A673 (cell line): ENCODE measurements at regions not wholly inside any gene's neighbourhood (a gene's known extent, or its start where the extent isn't known, plus 50 kb on each side); places are given as distances from the start of the nearest gene placed in this dataset.

Experiments used
- BruUV-seq: library from RNA; stranded (reverse); fragments of 400-500 nt; replicated peaks from 2 replicates; lab custom pipeline; 2021; lab: Mats Ljungman, UMichigan
- CTCF ChIA-PET: fragments of 300-600 bp; sonication (Branson Sonifier 250); formaldehyde crosslinking; loops from one replicate; lab custom pipeline; 2022; ENCODE audit warnings: antibody characterized with exemption; lab: Charles Lee
- POLR2A ChIA-PET: fragments of 300-600 bp; sonication (Branson Sonifier 250); formaldehyde crosslinking; loops from one replicate; lab custom pipeline; 2022; ENCODE audit warnings: antibody characterized with exemption; ENCODE audit not compliant: low non-redundant PET; lab: Charles Lee
- DNase-seq: peaks from one replicate; pipeline ENCODE4 v3.0.0-alpha.2; 2015; ENCODE audit warnings: low spot score
- H3K27ac ChIP-seq: fragments of 200-600 bp; sonication (generic); 2 replicates; pipeline ENCODE4 v1.5.1; 2016; ENCODE audit warnings: mixed run types, low read depth, mild to moderate bottlenecking, mixed read lengths, antibody characterized with exemption, low read length; ENCODE audit not compliant: poor library complexity, severe bottlenecking
- H3K27me3 ChIP-seq: fragments of 200-600 bp; sonication (generic); replicated peaks from 2 replicates; pipeline ENCODE4 v1.6.1; 2017; ENCODE audit warnings: mixed run types, low read depth, mild to moderate bottlenecking, mixed read lengths, antibody characterized with exemption, low read length; ENCODE audit not compliant: insufficient read depth, poor library complexity
- H3K36me3 ChIP-seq: fragments of 200-600 bp; sonication (generic); 2 replicates; pipeline ENCODE4 v1.6.1; 2016; ENCODE audit warnings: mixed run types, mild to moderate bottlenecking, mixed read lengths, antibody characterized with exemption, low read length; ENCODE audit not compliant: insufficient read depth, poor library complexity, severe bottlenecking
- H3K4me1 ChIP-seq: fragments of 200-600 bp; sonication (generic); 2 replicates; pipeline ENCODE4 v1.6.1; 2017; ENCODE audit warnings: mixed run types, mild to moderate bottlenecking, mixed read lengths, antibody characterized with exemption, low read length; ENCODE audit not compliant: insufficient read depth, poor library complexity, severe bottlenecking
- H3K4me3 ChIP-seq: fragments of 200-600 bp; sonication (generic); 2 replicates; pipeline ENCODE4 v1.5.1; 2016; ENCODE audit warnings: low read depth, mixed run types, mild to moderate bottlenecking, mixed read lengths, low read length; ENCODE audit not compliant: poor library complexity, severe bottlenecking
- H3K9me3 ChIP-seq: fragments of 200-600 bp; sonication (generic); 2 replicates; pipeline ENCODE4 v1.6.1; 2016; ENCODE audit warnings: mixed run types, low read depth, mild to moderate bottlenecking, mixed read lengths, antibody characterized with exemption, low read length; ENCODE audit not compliant: poor library complexity, severe bottlenecking
- CTCF ChIP-seq: fragments of 300-800, 200-600 bp; sonication (generic); conservative IDR thresholded peaks from 2 replicates; pipeline ENCODE4 v1.5.1; 2017; ENCODE audit warnings: low read depth, mild to moderate bottlenecking, antibody characterized with exemption, low read length, moderate library complexity, mixed read lengths
- EZH2 ChIP-seq: fragments of 200-600 bp; sonication (generic); IDR thresholded peaks from 2 replicates; pipeline ENCODE4 v1.6.1; 2017; ENCODE audit warnings: borderline replicate concordance, low read depth, mild to moderate bottlenecking, mixed read lengths, antibody characterized with exemption, low read length; ENCODE audit not compliant: poor library complexity, severe bottlenecking
- intact Hi-C: fragments of 100-400 bp; cut with micrococcal nuclease; formaldehyde crosslinking; loops from one replicate; pipeline ENCODE4 v1.10.0; 2022; ENCODE audit not compliant: unreplicated experiment

- ChIA-PET CTCF (no interaction called here), POLR2A (no interaction called here)
- Histone ChIP-seq H3K9me3 (no peaks in the 10 kb centered on the region), H3K4me1 (no peaks in the 10 kb centered on the region), H3K36me3 (no peaks in the 10 kb centered on the region), H3K27ac (no peak overlapping the region), H3K4me3 (no peak overlapping the region), H3K27me3 (peaks cover 24% of the 10 kb centered on the region)
- no peak for DNase-seq
- BruUV-seq, result no TSS peak
- TF ChIP-seq CTCF (no peak), EZH2 (no peak)
- intact Hi-C loops, result no loop called here
Observed at GRCh38 chr22:49278340-49278739, 549.3 kb downstream of the BRD1 start.

- CTCF ChIA-PET, result no interaction called here
Observed at GRCh38 chr22:49276567-49276966, 551.1 kb downstream of the BRD1 start.

GRCh38 chr22:49274754-49275380 is 552.8 kb downstream of the BRD1 start:
- H3K27ac ChIP-seq, result no peak overlapping the region
- H3K4me3 ChIP-seq, result no peak overlapping the region
- BruUV-seq, result no TSS peak
- DNase-seq, result no peak
- H3K27me3 ChIP-seq, result peaks cover under 1% of the 10 kb centered on the region
- H3K9me3 ChIP-seq, result no peaks in the 10 kb centered on the region
- intact Hi-C loops, result no loop called here
- no peaks in the 10 kb centered on the region for H3K4me1 ChIP-seq
- POLR2A ChIA-PET, result no interaction called here
- H3K36me3 ChIP-seq, result no peaks in the 10 kb centered on the region
- no peak for TF ChIP-seq CTCF
- no peak for TF ChIP-seq EZH2
- CTCF ChIA-PET, result no interaction called here

More at GRCh38 chr22:49276567-49276966, 551.1 kb downstream of the BRD1 start:
- intact Hi-C loops, result no loop called here
- no TSS peak for BruUV-seq
- Histone ChIP-seq H3K4me1 (no peaks in the 10 kb centered on the region), H3K36me3 (no peaks in the 10 kb centered on the region), H3K4me3 (no peak overlapping the region), H3K27me3 (peaks cover 15% of the 10 kb centered on the region), H3K27ac (no peak overlapping the region), H3K9me3 (no peaks in the 10 kb centered on the region)
- POLR2A ChIA-PET, result no interaction called here
- TF ChIP-seq EZH2 (no peak), CTCF (no peak)
- DNase-seq, result no peak
